ENCODE measurements at regions not wholly inside any gene's neighbourhood (a gene's known extent, or its start where the extent isn't known, plus 50 kb on each side); places are given as distances from the start of the nearest gene placed in this dataset.

DNA sequence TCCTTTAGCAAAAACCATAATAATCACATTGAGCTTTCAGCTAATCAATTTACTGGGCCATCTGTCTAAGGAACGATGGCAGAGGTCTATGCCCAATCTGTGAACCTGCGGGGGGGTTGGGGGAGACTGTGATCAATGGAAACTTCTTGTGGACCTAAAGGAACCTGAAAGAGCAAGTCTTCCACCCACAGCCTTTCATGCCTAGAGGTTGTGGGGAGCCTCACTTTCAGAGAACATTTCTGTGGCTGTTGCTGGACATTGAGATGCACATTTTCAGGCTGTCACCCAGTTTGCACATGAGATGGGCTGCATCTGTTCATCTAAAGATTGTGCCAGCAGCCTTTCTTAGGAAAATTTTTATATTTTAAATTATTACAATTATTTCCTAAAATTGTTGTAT is 310.0 kb upstream of the SPTLC3 start:
- TF ChIP-seq, protein P1, sequence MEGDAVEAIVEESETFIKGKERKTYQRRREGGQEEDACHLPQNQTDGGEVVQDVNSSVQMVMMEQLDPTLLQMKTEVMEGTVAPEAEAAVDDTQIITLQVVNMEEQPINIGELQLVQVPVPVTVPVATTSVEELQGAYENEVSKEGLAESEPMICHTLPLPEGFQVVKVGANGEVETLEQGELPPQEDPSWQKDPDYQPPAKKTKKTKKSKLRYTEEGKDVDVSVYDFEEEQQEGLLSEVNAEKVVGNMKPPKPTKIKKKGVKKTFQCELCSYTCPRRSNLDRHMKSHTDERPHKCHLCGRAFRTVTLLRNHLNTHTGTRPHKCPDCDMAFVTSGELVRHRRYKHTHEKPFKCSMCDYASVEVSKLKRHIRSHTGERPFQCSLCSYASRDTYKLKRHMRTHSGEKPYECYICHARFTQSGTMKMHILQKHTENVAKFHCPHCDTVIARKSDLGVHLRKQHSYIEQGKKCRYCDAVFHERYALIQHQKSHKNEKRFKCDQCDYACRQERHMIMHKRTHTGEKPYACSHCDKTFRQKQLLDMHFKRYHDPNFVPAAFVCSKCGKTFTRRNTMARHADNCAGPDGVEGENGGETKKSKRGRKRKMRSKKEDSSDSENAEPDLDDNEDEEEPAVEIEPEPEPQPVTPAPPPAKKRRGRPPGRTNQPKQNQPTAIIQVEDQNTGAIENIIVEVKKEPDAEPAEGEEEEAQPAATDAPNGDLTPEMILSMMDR (IDR thresholded peaks at IDR 0.05), result no peak

DNA sequence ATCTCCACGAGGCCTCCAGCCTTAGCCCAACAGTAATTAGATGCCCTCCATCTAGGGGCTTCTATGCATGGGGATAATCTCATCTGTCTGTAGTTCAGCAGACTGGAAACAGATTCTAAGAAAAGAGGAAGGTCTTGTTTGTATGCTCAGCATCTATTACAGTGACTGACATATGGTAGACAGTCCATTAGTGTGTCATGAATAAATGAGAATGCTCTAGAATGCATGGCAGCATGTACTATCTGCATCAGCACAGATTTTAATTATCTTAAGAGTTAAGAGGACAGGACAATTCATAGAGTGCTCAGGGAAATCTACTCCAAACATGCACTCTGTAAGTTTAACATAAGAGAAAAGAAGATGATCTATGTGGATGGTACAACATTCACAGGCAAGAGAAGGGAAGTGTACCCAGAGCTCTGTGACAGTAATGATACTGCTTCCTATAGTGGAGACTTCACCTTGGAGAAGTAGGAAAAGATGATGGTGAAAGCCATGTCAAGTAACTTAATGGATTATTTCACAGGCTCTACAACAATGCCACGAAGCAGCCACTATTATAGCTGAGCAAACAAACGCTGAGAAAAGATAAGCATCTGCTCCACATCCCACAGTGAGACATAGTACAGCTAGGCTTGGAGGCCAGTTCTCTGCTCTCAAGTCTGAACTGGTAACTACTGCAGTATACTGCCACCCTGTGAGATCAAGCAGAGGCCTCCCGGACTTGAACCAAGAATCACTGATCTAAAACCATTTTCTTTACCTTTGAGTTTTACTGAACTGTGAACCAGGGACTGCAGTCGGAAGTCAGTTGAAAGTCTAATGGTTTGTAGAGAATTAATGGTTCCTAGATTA is 309.2 kb upstream of the SPTLC3 start:
- ATAC-seq (no peak), DNase-seq (no peak)
- Histone ChIP-seq H3K27ac (no peak overlapping the region), H3K36me3 (no peaks in the 10 kb centered on the region), H3K4me1 (no peaks in the 10 kb centered on the region), H3K4me3 (no peak overlapping the region), H3K9me3 (no peaks in the 10 kb centered on the region), H3K27me3 (no peaks in the 10 kb centered on the region)
- intact Hi-C loops (cut with DNase I), result no loop called here
- TF ChIP-seq, protein P1 (IDR thresholded peaks at IDR 0.05), result no peak

More for the DNA sequence above, 310.0 kb upstream of the SPTLC3 start:
- Histone ChIP-seq H3K36me3 (no peaks in the 10 kb centered on the region), H3K27ac (no peak overlapping the region), H3K4me3 (no peak overlapping the region), H3K27me3 (no peaks in the 10 kb centered on the region), H3K9me3 (no peaks in the 10 kb centered on the region), H3K4me1 (no peaks in the 10 kb centered on the region)
- intact Hi-C loops (cut with DNase I), result no loop called here
- DNase-seq (no peak), ATAC-seq (no peak)

DNA sequence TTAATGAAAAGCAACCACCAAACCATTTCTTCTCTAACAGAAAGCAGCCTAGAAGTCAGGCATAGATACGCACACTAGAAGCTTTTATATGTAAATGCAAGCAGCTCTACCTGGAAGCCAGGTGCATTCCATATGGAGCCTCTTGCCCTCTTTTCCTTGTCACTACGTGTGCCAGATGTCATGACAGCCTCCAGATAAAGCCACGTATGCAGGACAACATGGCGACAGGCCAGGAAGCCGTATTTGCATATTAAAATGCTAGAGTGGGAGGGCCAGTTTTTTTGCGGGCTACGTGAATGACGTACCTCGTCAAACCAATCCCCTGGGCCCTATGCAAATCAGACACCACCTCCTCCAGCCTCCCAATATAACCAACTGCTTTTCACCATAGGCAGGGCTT is 308.1 kb upstream of the SPTLC3 start:
- TF ChIP-seq, protein P1 (IDR thresholded peaks at IDR 0.05), result no peak
- Histone ChIP-seq H3K9me3 (no peaks in the 10 kb centered on the region), H3K36me3 (no peaks in the 10 kb centered on the region), H3K27me3 (no peaks in the 10 kb centered on the region), H3K27ac (no peak overlapping the region), H3K4me1 (no peaks in the 10 kb centered on the region), H3K4me3 (no peak overlapping the region)
- intact Hi-C loops (cut with DNase I), result no loop called here
- no peak for DNase-seq
- no peak for ATAC-seq

DNA sequence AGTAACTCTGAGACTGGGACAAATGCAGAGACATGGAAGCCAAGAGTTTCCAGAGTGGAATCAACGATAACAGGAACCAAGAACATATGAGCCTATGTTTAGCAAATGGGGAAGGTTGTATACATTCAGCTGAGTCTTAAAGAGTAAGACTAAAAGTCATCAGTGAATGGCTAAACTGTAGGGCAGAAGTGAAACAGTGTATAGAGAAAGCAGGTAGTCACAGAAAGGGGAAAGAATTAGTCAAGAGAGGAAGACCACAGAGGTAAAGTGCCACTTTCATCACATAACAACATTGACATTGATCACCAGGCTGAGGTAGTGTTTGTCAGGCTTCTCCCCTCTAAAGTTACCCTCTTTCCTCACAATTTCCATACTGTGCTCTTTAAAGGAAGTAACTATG is 306.5 kb upstream of the SPTLC3 start:
- H3K27me3 ChIP-seq, result no peaks in the 10 kb centered on the region
- TF ChIP-seq, protein P1 (IDR thresholded peaks at IDR 0.05), result no peak
- no peaks in the 10 kb centered on the region for H3K36me3 ChIP-seq
- H3K4me1 ChIP-seq, result no peaks in the 10 kb centered on the region
- H3K9me3 ChIP-seq, result no peaks in the 10 kb centered on the region
- no peak for ATAC-seq
- no peak overlapping the region for H3K27ac ChIP-seq
- H3K4me3 ChIP-seq, result no peak overlapping the region
- DNase-seq, result no peak
- intact Hi-C loops (cut with DNase I), result no loop called here

DNA sequence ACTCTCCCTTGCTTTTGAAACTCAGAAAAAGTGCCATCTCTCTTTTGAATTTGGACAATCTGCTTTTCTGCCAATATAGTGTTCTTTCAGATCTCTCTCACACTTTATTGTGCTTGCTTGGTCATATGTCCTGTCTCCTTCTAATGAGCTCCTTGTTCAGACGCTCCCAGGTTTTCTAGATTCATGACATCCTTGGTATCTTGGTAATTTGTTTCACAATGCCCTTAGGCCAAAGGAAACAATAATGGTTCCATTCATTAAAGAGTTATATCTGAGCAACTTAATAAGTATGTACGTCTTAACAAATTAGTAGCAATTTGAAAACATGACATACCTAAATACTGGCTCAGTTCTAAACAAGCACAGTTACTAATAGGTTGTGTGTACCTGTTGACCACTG is 293.4 kb upstream of the SPTLC3 start:
- TF ChIP-seq, protein P1 (IDR thresholded peaks at IDR 0.05), result no peak
- no peaks in the 10 kb centered on the region for H3K27me3 ChIP-seq
- H3K4me3 ChIP-seq, result no peak overlapping the region
- no peaks in the 10 kb centered on the region for H3K4me1 ChIP-seq
- H3K9me3 ChIP-seq, result no peaks in the 10 kb centered on the region
- intact Hi-C loops (cut with DNase I), result no loop called here
- DNase-seq (no peak), ATAC-seq (no peak)
- H3K36me3 ChIP-seq, result no peaks in the 10 kb centered on the region
- H3K27ac ChIP-seq, result no peak overlapping the region

Measured in left lung (tissue), 4 donors.